Natural killer cell (primary cell): ENCODE measurements at regions not wholly inside any gene's neighbourhood (a gene's known extent, or its start where the extent isn't known, plus 50 kb on each side); places are given as distances from the start of the nearest gene placed in this dataset.

Experiments used
- ATAC-seq, 3 donors: fragments of 150-1000 bp in 2 of 3; fragments of 200-7000 bp in 1 of 3; cut with Tn5 transposase; 1 replicate in 1 of 3; 2 replicates in 2 of 3; pipeline ENCODE4 v1.10.0; 2021; ENCODE audit warnings: mild to moderate bottlenecking in 2 of 3, moderate library complexity in 2 of 3
- DNase-seq, 2 donors: peaks; one replicate each; pipeline versions ENCODE4 v3.0.0 to v3.0.0-alpha.2; 2013 to 2021; ENCODE audit warnings: mixed read lengths in 1 of 2
- H3K27ac ChIP-seq: one replicate; pipeline ENCODE4 v1.5.1; 2013; ENCODE audit warnings: mild to moderate bottlenecking, low read length
- H3K27me3 ChIP-seq: one replicate; pipeline ENCODE4 v1.6.1; 2013; ENCODE audit warnings: low read length; ENCODE audit not compliant: control insufficient read depth, insufficient read depth
- H3K36me3 ChIP-seq: one replicate; pipeline ENCODE4 v1.6.1; 2013; ENCODE audit warnings: low read length; ENCODE audit not compliant: control insufficient read depth, insufficient read depth
- H3K4me1 ChIP-seq: one replicate; pipeline ENCODE4 v1.6.1; 2013; ENCODE audit warnings: low read length; ENCODE audit not compliant: control insufficient read depth, insufficient read depth
- H3K4me3 ChIP-seq: one replicate; pipeline ENCODE4 v1.5.1; 2013; ENCODE audit warnings: low read length
- H3K9me3 ChIP-seq: one replicate; pipeline ENCODE4 v1.6.1; 2013; ENCODE audit warnings: low read length; ENCODE audit not compliant: control insufficient read depth, insufficient read depth
- H3K27ac Mint-ChIP-seq, 2 donors: one replicate each; pipeline ENCODE4 v1.8.0; 2022; ENCODE audit warnings: mild to moderate bottlenecking in 2 of 2, mixed read lengths in 2 of 2, moderate library complexity in 1 of 2
- H3K27me3 Mint-ChIP-seq, 2 donors: one replicate each; pipeline ENCODE4 v1.8.0; 2022; ENCODE audit warnings: low read depth in 2 of 2, mixed read lengths in 2 of 2
- H3K36me3 Mint-ChIP-seq: one replicate; pipeline ENCODE4 v1.8.0; 2022; ENCODE audit warnings: mixed read lengths
- H3K4me1 Mint-ChIP-seq, 2 donors: one replicate each; pipeline ENCODE4 v1.8.0; 2022; ENCODE audit warnings: mixed read lengths in 2 of 2
- H3K4me3 Mint-ChIP-seq: one replicate; pipeline ENCODE4 v1.8.0; 2022; ENCODE audit warnings: mild to moderate bottlenecking, moderate library complexity, mixed read lengths
- H3K9me3 Mint-ChIP-seq, 2 donors: one replicate each; pipeline ENCODE4 v1.8.0; 2022; ENCODE audit warnings: mixed read lengths in 2 of 2
- WGBS: methylation state at CpG from one replicate; pipeline ENCODE4 v1.1.7; 2013; ENCODE audit warnings: missing lambda C conversion rate; ENCODE audit not compliant: insufficient coverage; 5-methylcytosine and 5-hydroxymethylcytosine counted together
- intact Hi-C: fragments of 100-400 bp; cut with micrococcal nuclease; formaldehyde crosslinking; loops from one replicate; pipeline ENCODE4 v1.14.2; 2022
- TF ChIP-seq, protein P1 (sequence below): fragments of 200-600 bp; IDR thresholded peaks from one replicate; pipeline ENCODE4 v1.8.0; 2022; ENCODE audit warnings: antibody characterized with exemption

DNA sequence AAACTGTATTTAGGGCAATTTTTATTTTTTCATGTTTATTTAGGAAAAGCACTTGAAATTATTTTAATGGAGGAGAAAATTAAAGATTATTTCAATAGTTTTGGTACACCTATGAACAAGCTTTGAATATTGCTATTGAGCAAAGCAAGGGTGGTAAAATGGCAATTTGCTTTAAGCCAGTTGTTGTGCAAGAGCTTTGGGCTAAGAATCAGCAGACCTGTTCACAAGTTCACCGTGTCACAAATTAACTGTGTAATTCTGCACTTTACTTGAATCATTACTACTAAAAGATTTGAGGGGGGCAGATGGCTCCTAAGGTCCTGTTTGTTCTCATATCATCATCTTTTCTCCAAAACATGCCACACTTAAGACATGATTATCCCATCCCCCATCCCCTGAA, 238.9 kb upstream of the GBE1 start:
- H3K36me3 ChIP-seq: no peaks in the 10 kb centered on the region
- no peaks in the 10 kb centered on the region for H3K9me3 ChIP-seq
- no peaks in the 10 kb centered on the region for H3K36me3 Mint-ChIP-seq
- no peak overlapping the region for H3K27ac ChIP-seq
- no peak overlapping the region for H3K4me3 ChIP-seq
- DNase-seq (no peak), ATAC-seq (no peak)
- H3K4me1 Mint-ChIP-seq: no peaks in the 10 kb centered on the region
- WGBS: 80% methylated on average over 1 of the region's 1 CpG
- H3K27ac Mint-ChIP-seq: no peak overlapping the region
- no peaks in the 10 kb centered on the region for H3K27me3 Mint-ChIP-seq
- TF ChIP-seq, protein P1, sequence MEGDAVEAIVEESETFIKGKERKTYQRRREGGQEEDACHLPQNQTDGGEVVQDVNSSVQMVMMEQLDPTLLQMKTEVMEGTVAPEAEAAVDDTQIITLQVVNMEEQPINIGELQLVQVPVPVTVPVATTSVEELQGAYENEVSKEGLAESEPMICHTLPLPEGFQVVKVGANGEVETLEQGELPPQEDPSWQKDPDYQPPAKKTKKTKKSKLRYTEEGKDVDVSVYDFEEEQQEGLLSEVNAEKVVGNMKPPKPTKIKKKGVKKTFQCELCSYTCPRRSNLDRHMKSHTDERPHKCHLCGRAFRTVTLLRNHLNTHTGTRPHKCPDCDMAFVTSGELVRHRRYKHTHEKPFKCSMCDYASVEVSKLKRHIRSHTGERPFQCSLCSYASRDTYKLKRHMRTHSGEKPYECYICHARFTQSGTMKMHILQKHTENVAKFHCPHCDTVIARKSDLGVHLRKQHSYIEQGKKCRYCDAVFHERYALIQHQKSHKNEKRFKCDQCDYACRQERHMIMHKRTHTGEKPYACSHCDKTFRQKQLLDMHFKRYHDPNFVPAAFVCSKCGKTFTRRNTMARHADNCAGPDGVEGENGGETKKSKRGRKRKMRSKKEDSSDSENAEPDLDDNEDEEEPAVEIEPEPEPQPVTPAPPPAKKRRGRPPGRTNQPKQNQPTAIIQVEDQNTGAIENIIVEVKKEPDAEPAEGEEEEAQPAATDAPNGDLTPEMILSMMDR: no peak
- H3K4me3 Mint-ChIP-seq: no peak overlapping the region
- intact Hi-C loops: no loop called here
- no peaks in the 10 kb centered on the region for H3K27me3 ChIP-seq
- peaks cover 9 to 16% of the 10 kb centered on the region in 2 donors for H3K9me3 Mint-ChIP-seq
- no peaks in the 10 kb centered on the region for H3K4me1 ChIP-seq

DNA sequence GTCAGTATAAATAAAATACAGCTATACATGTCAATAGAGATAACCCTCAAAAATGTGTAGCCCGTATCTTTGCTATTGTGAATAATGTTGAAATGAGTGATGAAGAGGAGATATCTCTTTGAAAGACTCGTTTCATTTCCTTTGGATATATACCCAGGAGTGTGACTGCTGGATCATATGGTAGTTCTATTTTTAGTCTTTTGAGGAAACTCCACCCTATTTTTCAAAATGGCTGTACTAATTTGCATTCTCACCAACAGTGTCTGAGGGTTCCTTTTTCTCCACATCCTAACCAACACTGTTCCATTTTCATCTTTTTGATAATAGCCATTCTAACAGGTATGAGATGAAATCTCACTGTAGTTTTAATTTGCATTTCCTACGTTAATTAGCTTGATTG, 237.5 kb upstream of the GBE1 start:
- Histone ChIP-seq H3K4me3 (no peak overlapping the region), H3K36me3 (no peaks in the 10 kb centered on the region), H3K27ac (no peak overlapping the region), H3K4me1 (no peaks in the 10 kb centered on the region), H3K9me3 (no peaks in the 10 kb centered on the region), H3K27me3 (no peaks in the 10 kb centered on the region)
- TF ChIP-seq, protein P1: no peak
- H3K27me3 Mint-ChIP-seq: no peaks in the 10 kb centered on the region
- H3K4me1 Mint-ChIP-seq: no peaks in the 10 kb centered on the region
- 90% methylated on average over 2 of the region's 3 CpGs for WGBS
- no peak overlapping the region for H3K27ac Mint-ChIP-seq
- intact Hi-C loops: no loop called here
- no peak for ATAC-seq
- DNase-seq: no peak
- peaks cover 11 to 14% of the 10 kb centered on the region in 2 donors for H3K9me3 Mint-ChIP-seq
- H3K4me3 Mint-ChIP-seq: no peak overlapping the region
- no peaks in the 10 kb centered on the region for H3K36me3 Mint-ChIP-seq

DNA sequence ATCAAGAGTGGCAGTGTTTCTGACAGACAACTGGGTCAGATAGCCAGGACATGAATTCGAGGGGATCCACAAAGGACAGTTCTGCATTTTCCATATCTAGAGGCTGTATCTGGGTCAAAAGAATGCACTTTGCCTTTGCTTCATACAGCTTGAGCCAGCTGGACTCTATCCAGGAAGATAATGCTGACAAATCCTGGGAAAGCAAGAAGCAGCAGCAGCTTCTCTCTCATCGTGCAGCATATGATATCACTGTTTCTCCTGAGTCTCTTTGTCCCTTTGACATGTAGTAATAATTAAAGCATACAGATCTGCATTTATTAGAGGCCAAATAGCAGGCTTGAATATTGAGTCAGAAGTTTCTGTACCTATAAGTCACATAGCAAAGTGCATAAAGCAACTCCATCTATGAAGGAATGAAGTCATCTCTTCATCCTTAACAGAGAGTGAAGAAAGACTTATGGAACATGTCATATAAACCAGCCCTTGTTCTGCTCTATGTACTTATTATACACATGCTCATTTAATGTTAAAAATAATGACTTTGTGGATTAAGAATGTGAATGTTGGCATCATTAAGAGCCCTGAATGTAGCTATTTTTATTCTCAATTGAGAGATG, 236.8 kb upstream of the GBE1 start:
- Histone ChIP-seq H3K9me3 (no peaks in the 10 kb centered on the region), H3K36me3 (no peaks in the 10 kb centered on the region), H3K4me1 (no peaks in the 10 kb centered on the region), H3K27ac (no peak overlapping the region), H3K4me3 (no peak overlapping the region), H3K27me3 (no peaks in the 10 kb centered on the region)
- no peak for ATAC-seq
- DNase-seq: no peak
- Mint-ChIP-seq H3K36me3 (no peaks in the 10 kb centered on the region), H3K4me3 (no peak overlapping the region), H3K4me1 (no peaks in the 10 kb centered on the region), H3K27ac (no peak overlapping the region), H3K9me3 (peaks cover 13 to 14% of the 10 kb centered on the region in 2 donors), H3K27me3 (no peaks in the 10 kb centered on the region)
- WGBS: 58% methylated on average over 1 of the region's 2 CpGs
- intact Hi-C loops: no loop called here
- TF ChIP-seq, protein P1: no peak

DNA sequence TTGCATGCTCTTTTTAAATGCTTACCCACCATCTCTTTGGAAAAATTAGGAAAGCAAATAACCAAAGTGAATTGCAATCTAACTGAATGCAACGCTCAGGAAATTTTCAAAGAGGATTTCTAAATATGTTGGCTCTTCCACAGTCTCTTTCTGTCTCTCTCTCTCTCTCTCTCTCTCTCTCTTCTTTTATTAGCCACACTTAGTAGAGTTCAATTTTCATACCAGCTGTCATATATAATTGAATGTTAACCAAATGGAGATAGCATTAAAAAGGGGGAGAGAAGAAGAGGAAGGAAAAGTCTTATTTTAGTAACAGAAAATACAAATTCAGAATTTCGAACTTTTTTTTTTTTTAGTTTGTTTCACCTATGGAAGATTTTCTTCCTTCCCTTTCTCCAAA, 235.9 kb upstream of the GBE1 start:
- no peaks in the 10 kb centered on the region for H3K4me1 Mint-ChIP-seq
- DNase-seq (no peak), ATAC-seq (no peak)
- H3K9me3 ChIP-seq: no peaks in the 10 kb centered on the region
- no peak overlapping the region for H3K4me3 ChIP-seq
- TF ChIP-seq, protein P1: no peak
- WGBS: 78% methylated on average over 1 of the region's 2 CpGs
- H3K36me3 ChIP-seq: no peaks in the 10 kb centered on the region
- intact Hi-C loops: no loop called here
- H3K36me3 Mint-ChIP-seq: no peaks in the 10 kb centered on the region
- H3K27ac ChIP-seq: no peak overlapping the region
- no peak overlapping the region for H3K27ac Mint-ChIP-seq
- peaks cover 14 to 16% of the 10 kb centered on the region in 2 donors for H3K9me3 Mint-ChIP-seq
- H3K27me3 ChIP-seq: no peaks in the 10 kb centered on the region
- H3K4me3 Mint-ChIP-seq: no peak overlapping the region
- H3K27me3 Mint-ChIP-seq: no peaks in the 10 kb centered on the region
- H3K4me1 ChIP-seq: no peaks in the 10 kb centered on the region
